AG04449 (cell line): ENCODE measurements at regions not wholly inside any gene's neighbourhood (a gene's known extent, or its start where the extent isn't known, plus 50 kb on each side); places are given as distances from the start of the nearest gene placed in this dataset.

Source experiments
- CTCF ChIA-PET: fragments of 350-600 bp; formaldehyde crosslinking; extraction: SDS; loops from one replicate; lab custom pipeline; 2021; ENCODE audit warnings: antibody characterized with exemption; lab: Yijun Ruan, JAX
- POLR2A ChIA-PET: fragments of 400-600, 350-600 bp; formaldehyde crosslinking; extraction: SDS; loops from one replicate; lab custom pipeline; 2020; ENCODE audit warnings: antibody characterized with exemption, inconsistent platforms; lab: Yijun Ruan, JAX
- DNase-seq: peaks from one replicate; pipeline ENCODE4 v3.0.0-alpha.2; 2010; ENCODE audit warnings: low read depth, low spot score
- H3K4me3 ChIP-seq: 2 replicates; pipeline ENCODE4 v1.5.1; 2011; ENCODE audit warnings: low read depth, mild to moderate bottlenecking, control low read depth, low read length
- CTCF ChIP-seq: IDR thresholded peaks from one replicate; pipeline ENCODE4 v1.5.1; 2011; ENCODE audit warnings: mild to moderate bottlenecking, moderate library complexity, low read length, control low read depth, inconsistent platforms; ENCODE audit not compliant: insufficient read depth; ENCODE audit errors: missing control alignments

- ChIA-PET POLR2A (interaction anchor here (0.7 to 6.9 kb wide), 3 partner anchors 121 to 246 kb away, joined by 3 to 32 read pairs (median 7); partner anchors contain the start of gene TENT5A), CTCF (interaction anchor here (5.2 kb wide), 1 partner anchor 11 kb away, joined by 26 read pairs; no protein-coding TSS in a partner anchor)
- TF ChIP-seq CTCF, result no peak
- H3K4me3 ChIP-seq, result no peak overlapping the region
- no peak for DNase-seq
These were observed 243.2 kb upstream of the TENT5A start for GRCh38 chr6:81995548-81996289.

DNA sequence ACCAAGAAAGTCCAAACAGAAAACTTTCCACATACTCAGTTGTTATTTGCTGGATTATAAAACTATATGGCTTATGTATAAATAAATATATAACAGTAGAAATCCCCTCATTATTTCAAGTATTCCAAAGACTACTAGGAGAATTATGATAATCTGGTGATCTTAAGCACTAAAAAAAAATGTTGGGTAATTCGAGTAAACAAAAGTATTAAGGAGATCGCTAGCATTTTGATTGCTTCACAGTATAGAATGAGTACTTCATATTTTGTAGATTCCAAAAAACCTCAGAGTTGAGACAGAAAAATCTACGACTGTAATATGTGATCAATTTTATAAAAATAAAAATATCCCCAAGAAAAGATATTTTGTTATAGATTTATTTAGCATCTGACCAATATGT lies 236.4 kb upstream of the TENT5A start:
- no peak overlapping the region for H3K4me3 ChIP-seq
- TF ChIP-seq CTCF, result no peak
- DNase-seq, result no peak
- ChIA-PET CTCF (interaction anchor here (1.0 kb wide), 1 partner anchor 18 kb away, joined by 4 read pairs; no protein-coding TSS in a partner anchor), POLR2A (no interaction called here)

- CTCF ChIA-PET, result interaction anchor here (1.0 kb wide), 1 partner anchor 18 kb away, joined by 4 read pairs; no protein-coding TSS in a partner anchor
- no peak for DNase-seq
- no peak for TF ChIP-seq CTCF
- H3K4me3 ChIP-seq, result no peak overlapping the region
- POLR2A ChIA-PET, result no interaction called here
These were observed 236.0 kb upstream of the TENT5A start for GRCh38 chr6:81988446-81988845.

- DNase-seq, result no peak
- no peak overlapping the region for H3K4me3 ChIP-seq
- ChIA-PET CTCF (interaction anchor here (0.9 kb wide), 1 partner anchor 18 kb away, joined by 3 read pairs; no protein-coding TSS in a partner anchor), POLR2A (no interaction called here)
- TF ChIP-seq CTCF, result no peak
These were observed 234.8 kb upstream of the TENT5A start for GRCh38 chr6:81987293-81987692.

DNA sequence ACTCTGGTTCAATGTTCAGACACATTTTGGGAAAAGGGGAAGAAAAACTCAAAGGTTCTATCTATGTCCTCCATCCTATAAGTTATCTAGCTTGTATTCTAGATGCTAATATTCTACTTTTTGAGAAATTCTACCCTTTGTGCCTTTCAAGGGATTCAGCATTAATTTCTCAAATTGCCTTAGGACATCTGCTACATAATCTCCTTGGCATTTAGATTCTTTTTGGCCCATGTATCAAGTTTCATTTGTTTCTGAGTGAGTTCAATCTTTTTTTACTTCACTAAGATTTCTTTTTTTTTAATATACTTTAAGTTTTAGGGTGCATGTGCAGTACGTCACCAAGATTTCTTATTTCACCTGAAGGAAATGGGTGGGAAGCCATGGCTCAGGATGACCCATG lies 232.7 kb upstream of the TENT5A start:
- ChIA-PET CTCF (interaction anchor here (1.0 kb wide), 1 partner anchor 232 kb away, joined by 3 read pairs; no protein-coding TSS in a partner anchor), POLR2A (no interaction called here)
- no peak overlapping the region for H3K4me3 ChIP-seq
- DNase-seq, result no peak
- no peak for TF ChIP-seq CTCF

DNA sequence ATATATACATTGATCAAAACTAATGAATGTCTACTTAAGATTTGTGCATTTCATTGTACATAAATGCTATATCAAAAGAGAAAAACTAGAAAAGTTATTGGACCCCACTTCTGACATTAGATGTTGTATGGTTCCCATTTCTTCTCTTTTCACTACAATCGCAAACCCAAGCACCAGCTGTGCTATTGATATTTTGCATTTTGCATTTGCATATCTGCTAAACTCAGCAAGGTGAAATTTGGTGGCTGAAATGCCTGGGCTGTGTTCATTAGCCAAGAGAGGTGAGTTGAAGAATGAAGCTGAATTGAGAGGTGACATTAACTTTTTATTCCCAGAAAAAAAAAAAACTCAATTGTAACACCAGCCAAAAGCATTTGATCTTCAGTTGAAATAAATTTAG lies 232.1 kb upstream of the TENT5A start:
- ChIA-PET POLR2A (no interaction called here), CTCF (interaction anchor here (1.0 kb wide), 1 partner anchor 231 kb away, joined by 3 read pairs; no protein-coding TSS in a partner anchor)
- DNase-seq, result no peak
- H3K4me3 ChIP-seq, result no peak overlapping the region
- no peak for TF ChIP-seq CTCF
